GM23338 (cell line): ENCODE measurements at regions not wholly inside any gene's neighbourhood (a gene's known extent, or its start where the extent isn't known, plus 50 kb on each side); places are given as distances from the start of the nearest gene placed in this dataset.

ENCODE experiments used
- CREB1 ChIP-seq: fragments of 250-450 bp; sonication (Bioruptor Pico); IDR thresholded peaks from 2 replicates; pipeline ENCODE4 v1.5.0; 2020; ENCODE audit warnings: low read depth, mild to moderate bottlenecking, moderate library complexity
- POLR2AphosphoS5 ChIP-seq: IDR thresholded peaks from 2 replicates; pipeline ENCODE4 v1.6.1; 2016; ENCODE audit warnings: antibody characterized with exemption, low read depth
- TF ChIP-seq, protein P1 (sequence below): IDR thresholded peaks from one replicate; pipeline ENCODE4 v1.6.1; 2018; ENCODE audit warnings: antibody characterized with exemption; ENCODE audit not compliant: unreplicated experiment

DNA sequence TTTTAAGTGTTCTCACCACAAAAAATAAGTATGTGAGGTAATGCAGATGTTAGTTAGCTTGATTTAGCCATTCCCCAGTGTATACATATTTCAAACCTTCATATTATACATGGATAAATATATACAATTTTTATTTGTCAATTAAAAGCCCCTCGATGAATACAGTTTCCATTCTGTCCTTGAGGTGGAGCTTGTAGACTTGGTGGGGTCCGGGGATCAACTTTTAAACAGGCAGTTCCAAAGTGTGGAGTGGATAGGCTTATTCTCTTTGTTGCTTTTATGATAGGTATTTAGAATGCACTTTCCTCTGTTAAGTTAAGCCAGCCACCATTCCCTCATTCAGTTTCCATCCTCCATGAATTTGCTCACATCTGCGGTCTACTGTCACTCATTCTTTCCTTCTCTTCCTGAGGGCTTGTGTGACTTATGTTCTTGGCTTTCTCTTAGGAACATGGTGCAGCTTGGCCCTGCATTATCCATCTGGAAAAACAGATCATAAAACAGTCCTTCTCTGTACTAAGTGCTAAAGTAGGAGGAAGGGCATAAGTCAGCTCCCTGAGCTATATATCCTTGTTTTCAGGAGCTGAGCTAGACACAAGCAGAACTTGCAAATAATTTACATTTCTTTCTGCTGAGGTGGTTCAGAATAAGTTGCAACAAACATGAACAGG, 149.1 kb downstream of the NFKBIZ start:
- no peak for TF ChIP-seq CREB1 (CRISPR knock-in tag)
- TF ChIP-seq, protein P1, sequence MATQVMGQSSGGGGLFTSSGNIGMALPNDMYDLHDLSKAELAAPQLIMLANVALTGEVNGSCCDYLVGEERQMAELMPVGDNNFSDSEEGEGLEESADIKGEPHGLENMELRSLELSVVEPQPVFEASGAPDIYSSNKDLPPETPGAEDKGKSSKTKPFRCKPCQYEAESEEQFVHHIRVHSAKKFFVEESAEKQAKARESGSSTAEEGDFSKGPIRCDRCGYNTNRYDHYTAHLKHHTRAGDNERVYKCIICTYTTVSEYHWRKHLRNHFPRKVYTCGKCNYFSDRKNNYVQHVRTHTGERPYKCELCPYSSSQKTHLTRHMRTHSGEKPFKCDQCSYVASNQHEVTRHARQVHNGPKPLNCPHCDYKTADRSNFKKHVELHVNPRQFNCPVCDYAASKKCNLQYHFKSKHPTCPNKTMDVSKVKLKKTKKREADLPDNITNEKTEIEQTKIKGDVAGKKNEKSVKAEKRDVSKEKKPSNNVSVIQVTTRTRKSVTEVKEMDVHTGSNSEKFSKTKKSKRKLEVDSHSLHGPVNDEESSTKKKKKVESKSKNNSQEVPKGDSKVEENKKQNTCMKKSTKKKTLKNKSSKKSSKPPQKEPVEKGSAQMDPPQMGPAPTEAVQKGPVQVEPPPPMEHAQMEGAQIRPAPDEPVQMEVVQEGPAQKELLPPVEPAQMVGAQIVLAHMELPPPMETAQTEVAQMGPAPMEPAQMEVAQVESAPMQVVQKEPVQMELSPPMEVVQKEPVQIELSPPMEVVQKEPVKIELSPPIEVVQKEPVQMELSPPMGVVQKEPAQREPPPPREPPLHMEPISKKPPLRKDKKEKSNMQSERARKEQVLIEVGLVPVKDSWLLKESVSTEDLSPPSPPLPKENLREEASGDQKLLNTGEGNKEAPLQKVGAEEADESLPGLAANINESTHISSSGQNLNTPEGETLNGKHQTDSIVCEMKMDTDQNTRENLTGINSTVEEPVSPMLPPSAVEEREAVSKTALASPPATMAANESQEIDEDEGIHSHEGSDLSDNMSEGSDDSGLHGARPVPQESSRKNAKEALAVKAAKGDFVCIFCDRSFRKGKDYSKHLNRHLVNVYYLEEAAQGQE, result no peak
- TF ChIP-seq POLR2AphosphoS5, result no peak
